Keratinocyte (primary cell): ENCODE measurements at regions not wholly inside any gene's neighbourhood (a gene's known extent, or its start where the extent isn't known, plus 50 kb on each side); places are given as distances from the start of the nearest gene placed in this dataset.

ENCODE experiments used
- DNase-seq: peaks from one replicate; pipeline ENCODE4 v3.0.0-alpha.2; 2011; ENCODE audit warnings: low read depth, missing footprints, low spot score
- FAIRE-seq: peaks from 2 replicates; lab custom pipeline; 2011; peaks lifted over from hg19 to GRCh38; lab: Jason Lieb, UNC
- H2AFZ ChIP-seq: 2 replicates; pipeline ENCODE4 v1.6.0; 2012; ENCODE audit warnings: low read length, control low read depth, inconsistent platforms; ENCODE audit not compliant: control insufficient read depth
- H3K27ac ChIP-seq: 2 replicates; pipeline ENCODE4 v1.5.1; 2011; ENCODE audit warnings: low read length; ENCODE audit not compliant: control insufficient read depth, insufficient read depth
- H3K27me3 ChIP-seq: 3 replicates; pipeline ENCODE4 v1.6.0; 2011; ENCODE audit warnings: low read length; ENCODE audit not compliant: control insufficient read depth, insufficient read depth; ENCODE audit errors: extremely low read depth
- H3K36me3 ChIP-seq, 2 experiments: 2 replicates in 1 of 2; 3 replicates in 1 of 2; pipeline ENCODE4 v1.5.1; 2011; ENCODE audit warnings: low read length in 2 of 2, mild to moderate bottlenecking in 1 of 2; ENCODE audit not compliant: control insufficient read depth in 2 of 2, insufficient read depth in 2 of 2; ENCODE audit errors: extremely low read depth in 1 of 2
- H3K4me1 ChIP-seq: 3 replicates; pipeline ENCODE4 v1.5.1; 2011; ENCODE audit warnings: low read length; ENCODE audit not compliant: control insufficient read depth, insufficient read depth; ENCODE audit errors: extremely low read depth
- H3K4me2 ChIP-seq: 3 replicates; pipeline ENCODE4 v1.6.0; 2011; ENCODE audit warnings: low read depth, low read length; ENCODE audit not compliant: control insufficient read depth, insufficient read depth; ENCODE audit errors: extremely low read depth
- H3K4me3 ChIP-seq, 3 experiments: fragments of 200-600 bp in 1 of 3; sonication (generic) in 1 of 3; 2 replicates in 2 of 3; 3 replicates in 1 of 3; pipeline ENCODE4 v1.5.1; 2011 to 2016; ENCODE audit warnings: low read length in 3 of 3, mild to moderate bottlenecking in 3 of 3, control low read depth in 2 of 3, inconsistent platforms in 1 of 3, low read depth in 1 of 3, mixed read lengths in 1 of 3, mixed run types in 1 of 3, moderate library complexity in 1 of 3; ENCODE audit not compliant: control insufficient read depth in 2 of 3, insufficient read depth in 2 of 3; ENCODE audit errors: extremely low read depth in 1 of 3
- H3K79me2 ChIP-seq: 2 replicates; pipeline ENCODE4 v1.6.0; 2012; ENCODE audit warnings: low read length; ENCODE audit not compliant: control insufficient read depth, insufficient read depth
- H3K9ac ChIP-seq: 3 replicates; pipeline ENCODE4 v1.6.0; 2011; ENCODE audit warnings: low read length; ENCODE audit not compliant: control insufficient read depth, insufficient read depth; ENCODE audit errors: extremely low read depth
- H3K9me1 ChIP-seq: 3 replicates; pipeline ENCODE4 v1.6.0; 2011; ENCODE audit warnings: low read length; ENCODE audit not compliant: control insufficient read depth, insufficient read depth; ENCODE audit errors: extremely low read depth
- H3K9me3 ChIP-seq: 2 replicates; pipeline ENCODE4 v1.5.1; 2012; ENCODE audit warnings: low read depth, low read length; ENCODE audit not compliant: control insufficient read depth
- H4K20me1 ChIP-seq: 3 replicates; pipeline ENCODE4 v1.6.0; 2011; ENCODE audit warnings: low read length; ENCODE audit not compliant: control insufficient read depth, insufficient read depth; ENCODE audit errors: extremely low read depth
- EZH2 ChIP-seq: IDR thresholded peaks from one replicate; pipeline ENCODE4 v1.6.1; 2012; ENCODE audit warnings: inconsistent platforms, mild to moderate bottlenecking, low read length, moderate library complexity
- dilution Hi-C: fragments of 300-500 bp; cut with MboI; formaldehyde crosslinking; loops from one replicate; pipeline ENCODE4 v1.7.0; 2020; ENCODE audit warnings: low sequenced_read_pairs; ENCODE audit not compliant: extremely low pct_ligation_motif_present
- TF ChIP-seq, protein P1 (sequence below), 3 experiments: IDR thresholded peaks in 1 of 3; conservative IDR thresholded peaks in 1 of 3; optimal IDR thresholded peaks in 1 of 3; 2 replicates in 2 of 3; 3 replicates in 1 of 3; pipeline versions ENCODE3 to v1.5.1; 2011; ENCODE audit warnings: low read length in 3 of 3, mild to moderate bottlenecking in 3 of 3, moderate library complexity in 2 of 3, control low read depth in 1 of 3, inconsistent platforms in 1 of 3; ENCODE audit not compliant: insufficient read depth in 2 of 3; ENCODE audit errors: extremely low read depth in 1 of 3

GRCh38 chr14:61221906-61222305 lies 59.2 kb downstream of the TMEM30B start:
- Histone ChIP-seq H3K9me3 (no peaks in the 10 kb centered on the region), H3K4me1 (no peaks in the 10 kb centered on the region), H2AFZ (no peak overlapping the region), H3K27ac (no peak overlapping the region), H3K4me2 (no peak overlapping the region), H3K9ac (no peak overlapping the region), H3K27me3 (peaks cover 19% of the 10 kb centered on the region), H4K20me1 (no peaks in the 10 kb centered on the region), H3K4me3 (no peak overlapping the region), H3K79me2 (no peaks in the 10 kb centered on the region), H3K9me1 (no peaks in the 10 kb centered on the region), H3K36me3 (no peaks in the 10 kb centered on the region)
- FAIRE-seq, result no peak
- no peak for TF ChIP-seq EZH2
- TF ChIP-seq, protein P1, sequence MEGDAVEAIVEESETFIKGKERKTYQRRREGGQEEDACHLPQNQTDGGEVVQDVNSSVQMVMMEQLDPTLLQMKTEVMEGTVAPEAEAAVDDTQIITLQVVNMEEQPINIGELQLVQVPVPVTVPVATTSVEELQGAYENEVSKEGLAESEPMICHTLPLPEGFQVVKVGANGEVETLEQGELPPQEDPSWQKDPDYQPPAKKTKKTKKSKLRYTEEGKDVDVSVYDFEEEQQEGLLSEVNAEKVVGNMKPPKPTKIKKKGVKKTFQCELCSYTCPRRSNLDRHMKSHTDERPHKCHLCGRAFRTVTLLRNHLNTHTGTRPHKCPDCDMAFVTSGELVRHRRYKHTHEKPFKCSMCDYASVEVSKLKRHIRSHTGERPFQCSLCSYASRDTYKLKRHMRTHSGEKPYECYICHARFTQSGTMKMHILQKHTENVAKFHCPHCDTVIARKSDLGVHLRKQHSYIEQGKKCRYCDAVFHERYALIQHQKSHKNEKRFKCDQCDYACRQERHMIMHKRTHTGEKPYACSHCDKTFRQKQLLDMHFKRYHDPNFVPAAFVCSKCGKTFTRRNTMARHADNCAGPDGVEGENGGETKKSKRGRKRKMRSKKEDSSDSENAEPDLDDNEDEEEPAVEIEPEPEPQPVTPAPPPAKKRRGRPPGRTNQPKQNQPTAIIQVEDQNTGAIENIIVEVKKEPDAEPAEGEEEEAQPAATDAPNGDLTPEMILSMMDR (optimal IDR thresholded peaks at IDR 0.05 in 1 of 3, IDR thresholded peaks at IDR 0.05 in 1 of 3, conservative IDR thresholded peaks at IDR 0.05 in 1 of 3; ENCODE audit: extremely low read depth in 1 of 3, insufficient read depth in 2 of 3, low read length in 3 of 3), result no peak
- dilution Hi-C loops, result loop anchor here (25.0 kb wide), 1 partner anchor 585 kb away; the partner anchor contains the start of gene SIX1
- no peak for DNase-seq

DNA sequence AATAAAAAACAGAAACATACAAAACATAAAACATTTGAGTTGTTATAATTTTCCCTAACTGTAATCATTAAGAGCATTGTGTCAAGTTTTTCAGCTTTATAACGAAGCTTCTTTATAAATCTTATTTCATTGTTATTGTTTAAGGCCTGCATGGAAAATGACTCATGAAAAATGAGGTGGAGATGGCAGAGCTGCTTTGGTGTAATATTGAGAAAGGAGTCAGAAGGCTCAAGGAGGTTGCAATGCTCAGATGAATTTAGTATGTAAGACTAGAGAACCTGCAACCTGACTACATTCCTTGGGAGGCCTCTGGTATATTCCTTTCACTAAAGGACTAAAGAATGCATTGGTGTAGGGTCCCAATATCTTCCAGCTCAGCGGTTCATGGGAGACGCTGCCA lies 61.5 kb downstream of the TMEM30B start:
- Histone ChIP-seq H3K4me2 (no peak overlapping the region), H2AFZ (no peak overlapping the region), H3K36me3 (no peaks in the 10 kb centered on the region), H3K4me1 (no peaks in the 10 kb centered on the region), H3K9me3 (no peaks in the 10 kb centered on the region), H4K20me1 (no peaks in the 10 kb centered on the region), H3K4me3 (no peak overlapping the region), H3K9ac (no peak overlapping the region), H3K9me1 (no peaks in the 10 kb centered on the region), H3K79me2 (no peaks in the 10 kb centered on the region), H3K27ac (no peak overlapping the region), H3K27me3 (peaks cover 19% of the 10 kb centered on the region)
- dilution Hi-C loops, result loop anchor here (25.0 kb wide), 1 partner anchor 582 kb away; the partner anchor contains the start of gene SIX1
- no peak for FAIRE-seq
- TF ChIP-seq, protein P1 (optimal IDR thresholded peaks at IDR 0.05 in 1 of 3, IDR thresholded peaks at IDR 0.05 in 1 of 3, conservative IDR thresholded peaks at IDR 0.05 in 1 of 3; ENCODE audit: extremely low read depth in 1 of 3, insufficient read depth in 2 of 3, low read length in 3 of 3), result no peak
- TF ChIP-seq EZH2, result no peak
- no peak for DNase-seq
